ENCODE measurements at regions not wholly inside any gene's neighbourhood (a gene's known extent, or its start where the extent isn't known, plus 50 kb on each side); places are given as distances from the start of the nearest gene placed in this dataset.

GRCh38 chr1:17891205-17892110, 136.3 kb downstream of the ACTL8 start:
- Histone ChIP-seq H4K20me1 (ENCODE audit: insufficient read depth, low read length, poor library complexity, severe bottlenecking) (no peaks in the 10 kb centered on the region), H3K9ac (ENCODE audit: low read depth, low read length, poor library complexity, severe bottlenecking) (no peak overlapping the region), H3K4me2 (ENCODE audit: low read depth, low read length, poor library complexity, severe bottlenecking) (no peak overlapping the region), H3K27me3 (ENCODE audit: insufficient read depth, low read length, poor library complexity, severe bottlenecking) (no peaks in the 10 kb centered on the region), H3K4me3 (ENCODE audit: low read length, poor library complexity, severe bottlenecking) (no peak overlapping the region), H3K4me1 (ENCODE audit: insufficient read depth, low read length, poor library complexity, severe bottlenecking) (no peaks in the 10 kb centered on the region), H3K9me3 (ENCODE audit: insufficient read depth, low read depth, low read length) (no peaks in the 10 kb centered on the region; the same call in 1 of the 2 replicates), H3K9me2 (replicated peaks; ENCODE audit: low read depth, low read length) (no peaks in the 10 kb centered on the region), H3F3A (ENCODE audit: low read depth) (no peaks in the 10 kb centered on the region), H2AFZ (ENCODE audit: low read length) (no peak overlapping the region), H3K79me2 (ENCODE audit: insufficient read depth, low read length) (no peaks in the 10 kb centered on the region), H3K36me3 (ENCODE audit: insufficient read depth, low read length) (no peaks in the 10 kb centered on the region)
- TF ChIP-seq CTCF (conservative IDR thresholded peaks at IDR 0.05; ENCODE audit: low read length) (no peak), EZH2phosphoT487 (IDR thresholded peaks at IDR 0.05; ENCODE audit: borderline replicate concordance) (no peak)

GRCh38 chr1:17892225-17892624, 137.1 kb downstream of the ACTL8 start:
- Histone ChIP-seq H3K4me1 (ENCODE audit: insufficient read depth, low read length, poor library complexity, severe bottlenecking) (no peaks in the 10 kb centered on the region), H3K79me2 (ENCODE audit: insufficient read depth, low read length) (no peaks in the 10 kb centered on the region), H3K36me3 (ENCODE audit: insufficient read depth, low read length) (no peaks in the 10 kb centered on the region), H3K27me3 (ENCODE audit: insufficient read depth, low read length, poor library complexity, severe bottlenecking) (no peaks in the 10 kb centered on the region), H3K9me3 (ENCODE audit: insufficient read depth, low read depth, low read length) (no peaks in the 10 kb centered on the region; the same call in 1 of the 2 replicates), H4K20me1 (ENCODE audit: insufficient read depth, low read length, poor library complexity, severe bottlenecking) (no peaks in the 10 kb centered on the region), H3K9me2 (replicated peaks; ENCODE audit: low read depth, low read length) (no peaks in the 10 kb centered on the region), H3K4me3 (ENCODE audit: low read length, poor library complexity, severe bottlenecking) (no peak overlapping the region), H3K4me2 (ENCODE audit: low read depth, low read length, poor library complexity, severe bottlenecking) (no peak overlapping the region), H3K9ac (ENCODE audit: low read depth, low read length, poor library complexity, severe bottlenecking) (no peak overlapping the region), H2AFZ (ENCODE audit: low read length) (no peak overlapping the region), H3F3A (ENCODE audit: low read depth) (no peaks in the 10 kb centered on the region)
- TF ChIP-seq EZH2phosphoT487 (IDR thresholded peaks at IDR 0.05; ENCODE audit: borderline replicate concordance) (no peak), CTCF (conservative IDR thresholded peaks at IDR 0.05; ENCODE audit: low read length) (no peak)

GRCh38 chr1:17892851-17893250, 137.7 kb downstream of the ACTL8 start:
- Histone ChIP-seq H3F3A (ENCODE audit: low read depth) (no peaks in the 10 kb centered on the region), H3K36me3 (ENCODE audit: insufficient read depth, low read length) (no peaks in the 10 kb centered on the region), H3K79me2 (ENCODE audit: insufficient read depth, low read length) (no peaks in the 10 kb centered on the region), H3K27me3 (ENCODE audit: insufficient read depth, low read length, poor library complexity, severe bottlenecking) (no peaks in the 10 kb centered on the region), H3K4me2 (ENCODE audit: low read depth, low read length, poor library complexity, severe bottlenecking) (no peak overlapping the region), H3K9ac (ENCODE audit: low read depth, low read length, poor library complexity, severe bottlenecking) (no peak overlapping the region), H3K9me2 (replicated peaks; ENCODE audit: low read depth, low read length) (no peaks in the 10 kb centered on the region), H3K4me1 (ENCODE audit: insufficient read depth, low read length, poor library complexity, severe bottlenecking) (no peaks in the 10 kb centered on the region), H3K4me3 (ENCODE audit: low read length, poor library complexity, severe bottlenecking) (no peak overlapping the region), H4K20me1 (ENCODE audit: insufficient read depth, low read length, poor library complexity, severe bottlenecking) (no peaks in the 10 kb centered on the region), H2AFZ (ENCODE audit: low read length) (no peak overlapping the region), H3K9me3 (ENCODE audit: insufficient read depth, low read depth, low read length) (no peaks in the 10 kb centered on the region)
- TF ChIP-seq EZH2phosphoT487 (IDR thresholded peaks at IDR 0.05; ENCODE audit: borderline replicate concordance) (no peak), CTCF (conservative IDR thresholded peaks at IDR 0.05; ENCODE audit: low read length) (no peak)
